GM12892 (cell line): ENCODE measurements at regions not wholly inside any gene's neighbourhood (a gene's known extent, or its start where the extent isn't known, plus 50 kb on each side); places are given as distances from the start of the nearest gene placed in this dataset.

Experiments used
- POLR2AphosphoS5 ChIP-seq: IDR thresholded peaks from 2 replicates; pipeline ENCODE4 v1.6.1; 2011; ENCODE audit warnings: low read depth, low read length, control low read depth
- TAF1 ChIP-seq: IDR thresholded peaks from 2 replicates; pipeline ENCODE4 v1.6.1; 2011; ENCODE audit warnings: low read depth, mild to moderate bottlenecking, control low read depth, low read length, borderline replicate concordance

- no peak for TF ChIP-seq TAF1
- TF ChIP-seq POLR2AphosphoS5 = no peak
Observed at GRCh38 chr9:30504502-30504905, 1879.9 kb upstream of the ACO1 start.
